ENCODE measurements at regions not wholly inside any gene's neighbourhood (a gene's known extent, or its start where the extent isn't known, plus 50 kb on each side); places are given as distances from the start of the nearest gene placed in this dataset.

- TF ChIP-seq, protein P1, sequence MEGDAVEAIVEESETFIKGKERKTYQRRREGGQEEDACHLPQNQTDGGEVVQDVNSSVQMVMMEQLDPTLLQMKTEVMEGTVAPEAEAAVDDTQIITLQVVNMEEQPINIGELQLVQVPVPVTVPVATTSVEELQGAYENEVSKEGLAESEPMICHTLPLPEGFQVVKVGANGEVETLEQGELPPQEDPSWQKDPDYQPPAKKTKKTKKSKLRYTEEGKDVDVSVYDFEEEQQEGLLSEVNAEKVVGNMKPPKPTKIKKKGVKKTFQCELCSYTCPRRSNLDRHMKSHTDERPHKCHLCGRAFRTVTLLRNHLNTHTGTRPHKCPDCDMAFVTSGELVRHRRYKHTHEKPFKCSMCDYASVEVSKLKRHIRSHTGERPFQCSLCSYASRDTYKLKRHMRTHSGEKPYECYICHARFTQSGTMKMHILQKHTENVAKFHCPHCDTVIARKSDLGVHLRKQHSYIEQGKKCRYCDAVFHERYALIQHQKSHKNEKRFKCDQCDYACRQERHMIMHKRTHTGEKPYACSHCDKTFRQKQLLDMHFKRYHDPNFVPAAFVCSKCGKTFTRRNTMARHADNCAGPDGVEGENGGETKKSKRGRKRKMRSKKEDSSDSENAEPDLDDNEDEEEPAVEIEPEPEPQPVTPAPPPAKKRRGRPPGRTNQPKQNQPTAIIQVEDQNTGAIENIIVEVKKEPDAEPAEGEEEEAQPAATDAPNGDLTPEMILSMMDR (IDR thresholded peaks at IDR 0.05) = no peak
- no peak for TF ChIP-seq POLR2A (IDR thresholded peaks at IDR 0.05)
- TF ChIP-seq POLR2AphosphoS5 (IDR thresholded peaks at IDR 0.05) = no peak
Measured at GRCh38 chr7:142501434-142501833, 243.6 kb upstream of the PRSS58 start.

Data from breast epithelium (tissue), 3 donors.